ENCODE measurements at regions not wholly inside any gene's neighbourhood (a gene's known extent, or its start where the extent isn't known, plus 50 kb on each side); places are given as distances from the start of the nearest gene placed in this dataset.

- Histone ChIP-seq H2AFZ (ENCODE audit: low read length) (no peak overlapping the region), H4K20me1 (ENCODE audit: insufficient read depth, low read length) (no peaks in the 10 kb centered on the region), H3K4me1 (ENCODE audit: low read length) (peaks cover 55% of the 10 kb centered on the region), H3K9ac (ENCODE audit: low read length) (no peak overlapping the region), H3K4me3 (ENCODE audit: low read length) (no peak overlapping the region), H3K4me2 (ENCODE audit: low read depth, low read length) (peak overlapping the region; percentile 16; the same call in 1 of the 2 replicates), H3F3A (ENCODE audit: insufficient read depth, low read length) (peaks cover 16% of the 10 kb centered on the region), H3K9me2 (replicated peaks; ENCODE audit: insufficient read depth, low read length) (no peaks in the 10 kb centered on the region), H3K27ac (ENCODE audit: low read length) (peak overlapping the region; percentile 70; the same call in 1 of the 2 replicates), H3K27me3 (replicated peaks; ENCODE audit: insufficient read depth, low read length) (no peaks in the 10 kb centered on the region), H3K79me2 (ENCODE audit: low read length) (no peaks in the 10 kb centered on the region), H3K9me3 (replicated peaks; ENCODE audit: insufficient read depth, low read length) (no peaks in the 10 kb centered on the region), H3K36me3 (replicated peaks; ENCODE audit: insufficient read depth, low read length) (no peaks in the 10 kb centered on the region)
- no peak for TF ChIP-seq EZH2 (optimal IDR thresholded peaks at IDR 0.05; ENCODE audit: low read depth, low read length)
- TF ChIP-seq CTCF (IDR thresholded peaks at IDR 0.05; ENCODE audit: low read length): no peak
- TF ChIP-seq EZH2phosphoT487 (IDR thresholded peaks at IDR 0.05; ENCODE audit: low read length): no peak
- no peak for DNase-seq
Observed at GRCh38 chr5:158303275-158303674, 444.3 kb upstream of the CLINT1 start.

DNA sequence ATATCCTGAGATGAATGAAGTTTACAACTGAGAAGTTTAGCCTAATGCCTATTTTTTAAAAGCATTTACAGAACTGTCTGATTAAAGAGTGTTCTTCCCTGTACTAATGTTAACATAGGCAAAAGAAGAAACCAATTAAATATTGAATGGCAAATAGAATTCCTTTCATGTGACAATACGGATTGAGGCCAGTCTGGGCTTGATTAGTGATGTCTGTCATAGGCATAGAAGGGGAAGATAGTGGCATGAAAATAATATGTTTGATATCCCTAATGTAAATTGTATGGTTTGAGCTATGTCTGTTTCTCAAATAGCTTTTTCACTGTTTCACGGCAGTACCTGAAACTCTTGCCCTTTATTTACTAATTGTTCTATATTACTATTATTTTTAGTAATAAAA is 443.1 kb upstream of the CLINT1 start:
- Histone ChIP-seq H3K27me3 (replicated peaks; ENCODE audit: insufficient read depth, low read length) (no peaks in the 10 kb centered on the region), H2AFZ (ENCODE audit: low read length) (no peak overlapping the region), H3K4me2 (ENCODE audit: low read depth, low read length) (no peak overlapping the region), H3F3A (ENCODE audit: insufficient read depth, low read length) (peaks cover 16% of the 10 kb centered on the region), H3K27ac (ENCODE audit: low read length) (no peak overlapping the region), H4K20me1 (ENCODE audit: insufficient read depth, low read length) (no peaks in the 10 kb centered on the region), H3K79me2 (ENCODE audit: low read length) (no peaks in the 10 kb centered on the region), H3K36me3 (replicated peaks; ENCODE audit: insufficient read depth, low read length) (no peaks in the 10 kb centered on the region), H3K4me1 (ENCODE audit: low read length) (peaks cover 55% of the 10 kb centered on the region), H3K4me3 (ENCODE audit: low read length) (no peak overlapping the region), H3K9me3 (replicated peaks; ENCODE audit: insufficient read depth, low read length) (no peaks in the 10 kb centered on the region), H3K9me2 (replicated peaks; ENCODE audit: insufficient read depth, low read length) (no peaks in the 10 kb centered on the region), H3K9ac (ENCODE audit: low read length) (no peak overlapping the region)
- no peak for TF ChIP-seq EZH2 (optimal IDR thresholded peaks at IDR 0.05; ENCODE audit: low read depth, low read length)
- no peak for TF ChIP-seq EZH2phosphoT487 (IDR thresholded peaks at IDR 0.05; ENCODE audit: low read length)
- TF ChIP-seq CTCF (IDR thresholded peaks at IDR 0.05; ENCODE audit: low read length): no peak
- no peak for DNase-seq

GRCh38 chr5:158301186-158301585 is 442.2 kb upstream of the CLINT1 start:
- H2AFZ ChIP-seq (ENCODE audit: low read length): no peak overlapping the region
- H3K9me3 ChIP-seq (replicated peaks; ENCODE audit: insufficient read depth, low read length): no peaks in the 10 kb centered on the region
- TF ChIP-seq CTCF (IDR thresholded peaks at IDR 0.05; ENCODE audit: low read length) (no peak), EZH2 (optimal IDR thresholded peaks at IDR 0.05; ENCODE audit: low read depth, low read length) (no peak), EZH2phosphoT487 (IDR thresholded peaks at IDR 0.05; ENCODE audit: low read length) (no peak)
- no peaks in the 10 kb centered on the region for H3K36me3 ChIP-seq (replicated peaks; ENCODE audit: insufficient read depth, low read length)
- peak; percentile 44 for DNase-seq
- peaks cover 16% of the 10 kb centered on the region for H3F3A ChIP-seq (ENCODE audit: insufficient read depth, low read length)
- H3K4me2 ChIP-seq (ENCODE audit: low read depth, low read length): peak overlapping the region; percentile 19; the same call in 1 of the 2 replicates
- H4K20me1 ChIP-seq (ENCODE audit: insufficient read depth, low read length): no peaks in the 10 kb centered on the region
- no peaks in the 10 kb centered on the region for H3K9me2 ChIP-seq (replicated peaks; ENCODE audit: insufficient read depth, low read length)
- no peaks in the 10 kb centered on the region for H3K79me2 ChIP-seq (ENCODE audit: low read length)
- peaks cover 55% of the 10 kb centered on the region for H3K4me1 ChIP-seq (ENCODE audit: low read length)
- no peak overlapping the region for H3K9ac ChIP-seq (ENCODE audit: low read length)
- peak overlapping the region; percentile 10; the same call in 1 of the 2 replicates for H3K27ac ChIP-seq (ENCODE audit: low read length)
- H3K27me3 ChIP-seq (replicated peaks; ENCODE audit: insufficient read depth, low read length): no peaks in the 10 kb centered on the region
- H3K4me3 ChIP-seq (ENCODE audit: low read length): no peak overlapping the region

Data from MM.1S (cell line).